HCT116 (cell line): ENCODE measurements at regions not wholly inside any gene's neighbourhood (a gene's known extent, or its start where the extent isn't known, plus 50 kb on each side); places are given as distances from the start of the nearest gene placed in this dataset.

ENCODE experiments used
- ATAC-seq: fragments of 200-7000 bp; cut with Tn5 transposase; 2 replicates; pipeline ENCODE4 v1.9.1; 2020; ENCODE audit warnings: mild to moderate bottlenecking, moderate library complexity
- BruUV-seq: library from RNA; stranded (reverse); fragments of 400-500 nt; replicated peaks from 2 replicates; lab custom pipeline; 2021; lab: Mats Ljungman, UMichigan
- CTCF ChIA-PET: fragments of 300-600 bp; sonication (Branson Sonifier 250); formaldehyde crosslinking; loops from one replicate; lab custom pipeline; 2021; ENCODE audit warnings: antibody characterized with exemption; lab: Charles Lee
- POLR2A ChIA-PET: fragments of 300-600, 350-600 bp; sonication (Branson Sonifier 250); formaldehyde crosslinking; loops from one replicate; lab custom pipeline; 2021; ENCODE audit warnings: antibody characterized with exemption; lab: Charles Lee
- RAD21 ChIA-PET, 2 experiments: fragments of 300-600 bp; sonication (Branson Sonifier 250); formaldehyde crosslinking; loops; one replicate each; lab custom pipeline; 2023; ENCODE audit warnings: low total read pairs in 2 of 2; ENCODE audit not compliant: uncharacterized antibody in 2 of 2, unreplicated experiment in 2 of 2, low non-redundant PET in 1 of 2; lab: Charles Lee
- DNase-seq: peaks from one replicate; pipeline ENCODE4 v3.0.0-alpha.2; 2010; ENCODE audit warnings: low read depth, low spot score
- H2AFZ ChIP-seq: fragments of 200-600 bp; shearing (Covaris generic), sonication (generic); 2 replicates; pipeline ENCODE4 v1.6.1; 2017; ENCODE audit warnings: low read depth, mixed run types, mixed read lengths, antibody characterized with exemption, low read length; ENCODE audit not compliant: poor library complexity, severe bottlenecking
- H3K27ac ChIP-seq: 2 replicates; pipeline ENCODE4 v1.5.1; 2012; ENCODE audit warnings: low read depth, low read length
- H3K27me3 ChIP-seq: fragments of 200-600 bp; sonication (generic); 2 replicates; pipeline ENCODE4 v1.6.1; 2016; ENCODE audit warnings: mixed run types, low read length, mixed read lengths; ENCODE audit not compliant: insufficient read depth
- H3K36me3 ChIP-seq, 2 experiments: fragments of 200-500 bp in 1 of 2; fragments of 200-600 bp in 1 of 2; sonication (Bioruptor generic) in 1 of 2; sonication (generic) in 1 of 2; 2 replicates each; pipeline versions ENCODE4 v1.5.1 to v1.6.1; 2014 to 2016; ENCODE audit warnings: low read length in 2 of 2, inconsistent platforms in 1 of 2, mixed read lengths in 1 of 2, mixed run types in 1 of 2; ENCODE audit not compliant: insufficient read depth in 2 of 2, control insufficient read depth in 1 of 2
- H3K4me1 ChIP-seq, 2 experiments: fragments of 200-600 bp in 1 of 2; sonication (generic) in 1 of 2; 2 replicates each; pipeline versions ENCODE4 v1.5.1 to v1.6.1; 2012 to 2017; ENCODE audit warnings: low read length in 2 of 2, inconsistent platforms in 1 of 2, mild to moderate bottlenecking in 1 of 2, mixed read lengths in 1 of 2, mixed run types in 1 of 2, moderate library complexity in 1 of 2; ENCODE audit not compliant: insufficient read depth in 2 of 2, control insufficient read depth in 1 of 2
- H3K4me2 ChIP-seq: fragments of 200-600 bp; sonication (generic); 2 replicates; pipeline ENCODE4 v1.6.1; 2017; ENCODE audit warnings: mixed run types, low read length, mixed read lengths
- H3K4me3 ChIP-seq, 2 experiments: fragments of 200-600 bp in 1 of 2; sonication (generic) in 1 of 2; replicated peaks in 1 of 2; 2 replicates each; pipeline ENCODE4 v1.5.1; 2011 to 2016; ENCODE audit warnings: low read length in 2 of 2, control low read depth in 1 of 2, low read depth in 1 of 2, mild to moderate bottlenecking in 1 of 2, mixed read lengths in 1 of 2, mixed run types in 1 of 2
- H3K79me2 ChIP-seq: fragments of 200-600 bp; sonication (generic); 2 replicates; pipeline ENCODE4 v1.6.1; 2017; ENCODE audit warnings: mild to moderate bottlenecking, mixed run types, low read length, moderate library complexity, mixed read lengths; ENCODE audit not compliant: insufficient read depth
- H3K9ac ChIP-seq: fragments of 200-600 bp; sonication (generic); 2 replicates; pipeline ENCODE4 v1.6.1; 2016; ENCODE audit warnings: low read length, mixed read lengths
- H3K9me2 ChIP-seq: fragments of 200-600 bp; sonication (generic), shearing (Covaris generic); 2 replicates; pipeline ENCODE4 v1.6.1; 2017; ENCODE audit warnings: mixed run types, mild to moderate bottlenecking, moderate library complexity; ENCODE audit not compliant: insufficient read depth
- H3K9me3 ChIP-seq, 2 experiments: fragments of 200-500 bp in 1 of 2; fragments of 200-600 bp in 1 of 2; sonication (Bioruptor generic) in 1 of 2; sonication (generic) in 1 of 2; 2 replicates each; pipeline ENCODE4 v1.6.1; 2014 to 2017; ENCODE audit warnings: low read length in 2 of 2, mixed read lengths in 2 of 2, inconsistent platforms in 1 of 2, low read depth in 1 of 2, mild to moderate bottlenecking in 1 of 2, mixed run types in 1 of 2, moderate library complexity in 1 of 2; ENCODE audit not compliant: control insufficient read depth in 1 of 2, insufficient read depth in 1 of 2
- H4K20me1 ChIP-seq: fragments of 200-600 bp; sonication (generic), shearing (Covaris generic); 2 replicates; pipeline ENCODE4 v1.6.1; 2017; ENCODE audit warnings: mixed run types, mild to moderate bottlenecking, moderate library complexity; ENCODE audit not compliant: insufficient read depth
- ATF3 ChIP-seq: IDR thresholded peaks from 2 replicates; pipeline ENCODE4 v1.6.1; 2012
- CBX3 ChIP-seq: IDR thresholded peaks from 2 replicates; pipeline ENCODE4 v1.6.1; 2012; ENCODE audit warnings: low read depth
- CEBPB ChIP-seq: IDR thresholded peaks from 2 replicates; pipeline ENCODE4 v1.6.1; 2012; ENCODE audit warnings: low read depth
- CTCF ChIP-seq, 3 experiments: fragments of 200-600 bp in 1 of 3; sonication (generic) in 1 of 3; IDR thresholded peaks in 2 of 3; conservative IDR thresholded peaks in 1 of 3; 2 replicates each; pipeline ENCODE4 v1.5.1; 2012 to 2017; ENCODE audit warnings: low read depth in 2 of 3, low read length in 2 of 3, antibody characterized with exemption in 1 of 3, borderline replicate concordance in 1 of 3, control low read depth in 1 of 3, mild to moderate bottlenecking in 1 of 3, mixed read lengths in 1 of 3, mixed run types in 1 of 3, moderate library complexity in 1 of 3; ENCODE audit not compliant: insufficient read depth in 1 of 3
- EZH2phosphoT487 ChIP-seq: fragments of 200-600 bp; IDR thresholded peaks from 2 replicates; pipeline ENCODE4 v1.6.1; 2018; ENCODE audit warnings: antibody characterized with exemption, borderline replicate concordance
- FOSL1 ChIP-seq: IDR thresholded peaks from 2 replicates; pipeline ENCODE4 v1.6.1; 2012; ENCODE audit warnings: low read depth
- MAX ChIP-seq: IDR thresholded peaks from 2 replicates; pipeline ENCODE4 v1.6.1; 2012
- POLR2AphosphoS5 ChIP-seq: IDR thresholded peaks from 2 replicates; pipeline ENCODE4 v1.6.1; 2011; ENCODE audit warnings: mild to moderate bottlenecking, low read depth, low read length, moderate library complexity
- RAD21 ChIP-seq: IDR thresholded peaks from 2 replicates; pipeline ENCODE4 v1.6.1; 2012; ENCODE audit warnings: low read depth, mild to moderate bottlenecking
- SIN3A ChIP-seq: IDR thresholded peaks from 2 replicates; pipeline ENCODE4 v1.6.1; 2012; ENCODE audit warnings: low read depth
- SP1 ChIP-seq: IDR thresholded peaks from 2 replicates; pipeline ENCODE4 v1.6.1; 2012; ENCODE audit warnings: low read depth
- SRF ChIP-seq: IDR thresholded peaks from 2 replicates; pipeline ENCODE4 v1.6.1; 2012; ENCODE audit warnings: low read depth
- intact Hi-C: fragments of 100-400 bp; cut with micrococcal nuclease; formaldehyde crosslinking; loops from 2 replicates; pipeline ENCODE4 v1.10.0; 2022

GRCh38 chr4:142913461-142914030, 67.4 kb upstream of the INPP4B start (continued):
- no peak for TF ChIP-seq SP1
- no peak for TF ChIP-seq FOSL1
- TF ChIP-seq SRF, result no peak
- TF ChIP-seq RAD21, result no peak
- no peak for TF ChIP-seq EZH2phosphoT487
- TF ChIP-seq SIN3A, result no peak
- TF ChIP-seq CEBPB, result no peak
- TF ChIP-seq CBX3, result no peak
- TF ChIP-seq POLR2AphosphoS5, result no peak
- TF ChIP-seq MAX, result no peak

- TF ChIP-seq ATF3, result no peak
- TF ChIP-seq CTCF (IDR thresholded peaks at IDR 0.05 in 2 of 3, conservative IDR thresholded peaks at IDR 0.05 in 1 of 3; ENCODE audit: borderline replicate concordance in 1 of 3, insufficient read depth in 1 of 3, low read depth in 2 of 3, low read length in 2 of 3), result 0 out of 6 replicates have a peak, but pooled peaks of 1 of the 3 experiments have one; percentile 7
- no peak overlapping the region for H3K9ac ChIP-seq
- H4K20me1 ChIP-seq, result no peaks in the 10 kb centered on the region
- no peak overlapping the region for H3K27ac ChIP-seq
- H3K79me2 ChIP-seq, result no peaks in the 10 kb centered on the region
- intact Hi-C loops, result no loop called here
- no peaks in the 10 kb centered on the region for H3K4me1 ChIP-seq
- no peak overlapping the region for H3K4me2 ChIP-seq
- ATAC-seq (peak; percentile 42; the same call in 1 of the 2 replicates), DNase-seq (no peak)
- no peak overlapping the region for H2AFZ ChIP-seq
- no peaks in the 10 kb centered on the region for H3K9me2 ChIP-seq
- CTCF ChIA-PET, result no interaction called here
- BruUV-seq, result no TSS peak
- POLR2A ChIA-PET, result no interaction called here
- RAD21 ChIA-PET, result no interaction called here
- no peaks in the 10 kb centered on the region for H3K9me3 ChIP-seq
- no peaks in the 10 kb centered on the region for H3K36me3 ChIP-seq
- H3K27me3 ChIP-seq, result no peaks in the 10 kb centered on the region
- H3K4me3 ChIP-seq, result no peak overlapping the region
These were observed 71.6 kb upstream of the INPP4B start for GRCh38 chr4:142917678-142918077.
